GM12878 (cell line): ENCODE measurements at regions not wholly inside any gene's neighbourhood (a gene's known extent, or its start where the extent isn't known, plus 50 kb on each side); places are given as distances from the start of the nearest gene placed in this dataset.
A peak's percentile ranks its signal among the peaks of the same experiment; 100 is the strongest.
"Not testable (repeated sequence)": the region's sequence is repeated elsewhere in the genome, so short reads cannot be mapped to it uniquely, and the experiment has no call there.

Experiments
- ATAC-seq: fragments of 200-7000 bp; cut with Tn5 transposase; 3 replicates; pipeline ENCODE4 v1.9.1; 2020; ENCODE audit warnings: mild to moderate bottlenecking, moderate library complexity
- BruUV-seq: library from RNA; stranded (reverse); fragments of 400-500 nt; replicated peaks from 2 replicates; lab custom pipeline; 2021; lab: Mats Ljungman, UMichigan
- CTCF ChIA-PET: fragments of 300-600 bp; sonication (Branson Sonifier 250); formaldehyde crosslinking; extraction: SDS; loops from one replicate; lab custom pipeline; 2021; ENCODE audit warnings: inconsistent platforms; lab: Yijun Ruan, JAX
- POLR2A ChIA-PET: fragments of 350-600 bp; formaldehyde crosslinking; extraction: SDS; loops from one replicate; lab custom pipeline; 2021; ENCODE audit warnings: inconsistent platforms; lab: Charles Lee
- RAD21 ChIA-PET: fragments of 300-600 bp; sonication (Branson Sonifier 250); formaldehyde crosslinking; loops from one replicate; lab custom pipeline; 2023; ENCODE audit warnings: antibody characterized with exemption; ENCODE audit not compliant: unreplicated experiment; lab: Charles Lee
- SMC1A ChIA-PET: fragments of 300-600 bp; sonication (Branson Sonifier 250); formaldehyde crosslinking; loops from one replicate; lab custom pipeline; 2023; ENCODE audit not compliant: unreplicated experiment, uncharacterized antibody; lab: Charles Lee
- DNase-seq: peaks from one replicate; pipeline ENCODE4 v3.0.0-alpha.2; 2011; ENCODE audit warnings: low read depth, low spot score
- FAIRE-seq: peaks from 3 replicates; lab custom pipeline; 2011; peaks lifted over from hg19 to GRCh38; lab: Jason Lieb, UNC
- H2AFZ ChIP-seq: 2 replicates; pipeline ENCODE4 v1.6.0; 2011; ENCODE audit warnings: low read depth, low read length, control low read depth; ENCODE audit not compliant: control insufficient read depth
- H3K27ac ChIP-seq: 2 replicates; pipeline ENCODE4 v1.5.1; 2011; ENCODE audit warnings: control low read depth; ENCODE audit not compliant: control insufficient read depth, insufficient read depth
- H3K27me3 ChIP-seq, 2 experiments: replicated peaks in 1 of 2; 2 replicates each; pipeline versions ENCODE4 v1.6.0 to v1.6.1; 2011; ENCODE audit warnings: low read length in 1 of 2; ENCODE audit not compliant: control insufficient read depth in 2 of 2, insufficient read depth in 2 of 2
- H3K36me3 ChIP-seq, 2 experiments: 2 replicates each; pipeline ENCODE4 v1.5.1; 2011; ENCODE audit warnings: low read length in 1 of 2; ENCODE audit not compliant: control insufficient read depth in 2 of 2, insufficient read depth in 2 of 2
- H3K4me1 ChIP-seq: 2 replicates; pipeline ENCODE4 v1.6.1; 2011; ENCODE audit warnings: mild to moderate bottlenecking, low read length, moderate library complexity, mixed read lengths; ENCODE audit not compliant: control insufficient read depth, insufficient read depth
- H3K4me2 ChIP-seq: 2 replicates; pipeline ENCODE4 v1.6.0; 2011; ENCODE audit warnings: control low read depth; ENCODE audit not compliant: control insufficient read depth, insufficient read depth
- H3K4me3 ChIP-seq: fragments of 200-600 bp; sonication (generic); 2 replicates; pipeline ENCODE4 v1.5.1; 2016
- H3K79me2 ChIP-seq: 2 replicates; pipeline ENCODE4 v1.6.0; 2011; ENCODE audit warnings: low read length; ENCODE audit not compliant: control insufficient read depth, insufficient read depth
- H3K9ac ChIP-seq: 2 replicates; pipeline ENCODE4 v1.8.0; 2011; ENCODE audit warnings: low read length, control low read depth, mixed read lengths; ENCODE audit not compliant: control insufficient read depth, insufficient read depth
- H3K9me3 ChIP-seq: replicated peaks from 3 replicates; pipeline ENCODE4 v1.5.1; 2011; ENCODE audit warnings: mild to moderate bottlenecking, low read length; ENCODE audit not compliant: control insufficient read depth, insufficient read depth
- H4K20me1 ChIP-seq: 2 replicates; pipeline ENCODE4 v1.6.0; 2011; ENCODE audit not compliant: control insufficient read depth, insufficient read depth
- CBX3 ChIP-seq: fragments of 200-600 bp; sonication (generic); IDR thresholded peaks from 2 replicates; pipeline ENCODE4 v1.6.1; 2016; ENCODE audit warnings: low read depth, borderline replicate concordance
- IRF4 ChIP-seq: IDR thresholded peaks from 2 replicates; pipeline ENCODE4 v1.6.1; 2011; ENCODE audit warnings: low read depth, low read length
- KAT2A ChIP-seq: conservative IDR thresholded peaks from 2 replicates; pipeline ENCODE4 v1.6.1; 2011; ENCODE audit warnings: low read depth, low read length; ENCODE audit not compliant: control insufficient read depth
- MTA3 ChIP-seq: IDR thresholded peaks from 2 replicates; pipeline ENCODE4 v1.6.1; 2012; ENCODE audit warnings: low read length, inconsistent platforms, borderline replicate concordance
- RAD21 ChIP-seq: IDR thresholded peaks from 2 replicates; pipeline ENCODE4 v1.6.1; 2011; ENCODE audit warnings: mild to moderate bottlenecking, low read depth, low read length, moderate library complexity; ENCODE audit not compliant: insufficient read depth
- SMC3 ChIP-seq: IDR thresholded peaks from 2 replicates; pipeline ENCODE4 v1.6.1; 2011; ENCODE audit warnings: low read length, improper control_type of control experiment, borderline replicate concordance
- WGBS: methylation state at CpG from one replicate; pipeline ENCODE4 v1.1.6; 2016; ENCODE audit warnings: low lambda C conversion rate; ENCODE audit not compliant: insufficient replicate concordance, insufficient coverage; ENCODE audit errors: missing lambda C conversion rate; 5-methylcytosine and 5-hydroxymethylcytosine counted together
- in situ Hi-C: fragments of 300-500 bp; cut with MboI; formaldehyde crosslinking; loops from 9 replicates; pipeline ENCODE4 v1.14.3; 2018; ENCODE audit warnings: mixed read lengths
- intact Hi-C: fragments of 100-400 bp; cut with micrococcal nuclease; formaldehyde crosslinking; loops from one replicate; pipeline ENCODE4 v1.14.2; 2022; ENCODE audit not compliant: unreplicated experiment
- TF ChIP-seq, protein P1 (sequence below): fragments of 450-650 bp; IDR thresholded peaks from 2 replicates; pipeline ENCODE4 v1.6.1; 2017; ENCODE audit warnings: antibody characterized with exemption, mild to moderate bottlenecking, moderate library complexity
- TF ChIP-seq, protein P2 (sequence below), 3 experiments: IDR thresholded peaks in 2 of 3; conservative IDR thresholded peaks in 1 of 3; 2 replicates each; pipeline ENCODE4 v1.5.1; 2011; ENCODE audit warnings: low read depth in 3 of 3, low read length in 3 of 3, mild to moderate bottlenecking in 3 of 3, control low read depth in 2 of 3, moderate library complexity in 2 of 3, inconsistent platforms in 1 of 3, mixed read lengths in 1 of 3; ENCODE audit not compliant: control insufficient read depth in 2 of 3, insufficient read depth in 1 of 3; ENCODE audit errors: extremely low read depth in 1 of 3

DNA sequence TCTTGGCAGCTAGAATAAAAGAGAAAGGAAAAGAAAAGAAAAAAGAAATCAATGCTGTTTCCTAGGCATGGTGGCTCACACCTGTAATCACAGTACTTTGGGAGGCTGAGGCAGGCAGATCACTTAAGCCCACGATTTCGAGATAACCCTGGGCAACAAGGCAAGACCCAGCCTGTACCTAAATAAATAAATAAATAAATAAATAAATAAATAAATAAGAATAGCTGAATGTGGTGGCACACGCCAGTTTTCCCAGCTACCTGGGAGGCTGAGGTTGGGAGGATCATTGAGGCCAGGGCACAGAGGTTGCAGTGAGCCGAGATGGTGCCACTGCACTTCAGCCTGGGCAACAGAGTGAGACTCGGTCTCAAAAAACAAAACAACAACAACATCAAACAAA is 705.0 kb upstream of the SEMA3D start:
- H3K9ac ChIP-seq, H3K4me2 ChIP-seq, H3K4me1 ChIP-seq, H3K27me3 ChIP-seq, FAIRE-seq, DNase-seq, BruUV-seq, H3K79me2 ChIP-seq, H4K20me1 ChIP-seq, H3K36me3 ChIP-seq, H3K9me3 ChIP-seq, H2AFZ ChIP-seq, H3K4me3 ChIP-seq, POLR2A ChIA-PET, ATAC-seq, H3K27ac ChIP-seq: not testable (repeated sequence)
- RAD21 ChIA-PET = interaction anchor here (1.1 to 1.3 kb wide), 2 partner anchors 576 to 583 kb away, joined by 3 read pairs; no protein-coding TSS in a partner anchor
- SMC1A ChIA-PET = interaction anchor here (0.6 to 2.0 kb wide), 3 partner anchors 112 to 1014 kb away, joined by 3 to 7 read pairs (median 4); no protein-coding TSS in a partner anchor
- CTCF ChIA-PET = interaction anchor here (0.8 to 2.5 kb wide), 6 partner anchors 9 to 1013 kb away, joined by 3 to 11 read pairs (median 6); no protein-coding TSS in a partner anchor
- 9% methylated on average over 5 of the region's 5 CpGs for WGBS
- intact Hi-C loops = loop anchor here (2.0 to 10.0 kb wide), 2 partner anchors 923 to 1013 kb away; no protein-coding TSS in a partner anchor
- in situ Hi-C loops = loop anchor here (5.0 kb wide), 1 partner anchor 575 kb away; no protein-coding TSS in a partner anchor

DNA sequence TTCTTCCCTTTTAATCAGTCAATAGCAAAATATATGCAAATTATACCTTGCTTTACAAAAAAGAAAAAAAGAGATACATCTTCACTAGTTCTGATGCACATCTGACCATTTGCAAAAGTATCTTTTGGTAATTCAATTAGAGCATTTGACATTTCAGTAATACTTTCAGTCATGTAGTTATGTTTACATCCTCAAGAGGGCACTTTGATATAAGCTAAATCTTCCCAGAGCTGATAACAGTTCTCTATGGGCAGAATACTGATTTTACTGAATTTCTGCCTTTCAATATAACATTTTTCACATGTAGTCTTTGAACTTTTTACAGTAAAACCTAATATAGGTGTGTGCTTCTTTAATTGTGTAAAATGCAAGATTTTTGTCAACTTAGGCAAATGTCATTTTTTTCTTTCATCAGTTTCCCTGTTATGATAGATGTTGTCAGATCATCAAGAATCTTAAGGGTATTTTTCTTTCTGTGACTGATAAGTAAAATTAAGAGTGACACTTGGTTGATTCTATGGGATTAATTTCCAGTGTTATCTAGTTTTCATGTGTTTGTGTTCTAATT is 703.5 kb upstream of the SEMA3D start:
- H3K4me1 ChIP-seq = no peaks in the 10 kb centered on the region
- no TSS peak for BruUV-seq
- ATAC-seq = peak; percentile 66
- H3K27me3 ChIP-seq = no peaks in the 10 kb centered on the region
- H3K9ac ChIP-seq = no peak overlapping the region
- H2AFZ ChIP-seq = no peak overlapping the region
- no peaks in the 10 kb centered on the region for H3K36me3 ChIP-seq
- no peaks in the 10 kb centered on the region for H4K20me1 ChIP-seq
- no peak overlapping the region for H3K4me2 ChIP-seq
- no peak overlapping the region for H3K27ac ChIP-seq
- no peak for FAIRE-seq
- intact Hi-C loops (loop anchor here (1.0 to 10.0 kb wide), 3 partner anchors 579 to 1014 kb away; no protein-coding TSS in a partner anchor), in situ Hi-C loops (loop anchor here (5.0 kb wide), 1 partner anchor 577 kb away; no protein-coding TSS in a partner anchor)
- ChIA-PET POLR2A (no interaction called here), RAD21 (interaction anchor here (1.3 to 2.2 kb wide), 2 partner anchors 581 to 1015 kb away, joined by 12 to 26 read pairs; no protein-coding TSS in a partner anchor), SMC1A (interaction anchor here (1.0 to 2.5 kb wide), 2 partner anchors 580 to 1015 kb away, joined by 3 to 29 read pairs; no protein-coding TSS in a partner anchor), CTCF (interaction anchor here (0.6 to 2.8 kb wide), 9 partner anchors 10 to 1016 kb away, joined by 3 to 46 read pairs (median 4); no protein-coding TSS in a partner anchor)
- no peak for DNase-seq
- H3K9me3 ChIP-seq = no peaks in the 10 kb centered on the region
- no peaks in the 10 kb centered on the region for H3K79me2 ChIP-seq
- no peak overlapping the region for H3K4me3 ChIP-seq
- TF ChIP-seq MTA3 (no peak), CBX3 (no peak), KAT2A (no peak), IRF4 (no peak), SMC3 (peak; percentile 37; the same call in 1 of the 2 replicates), RAD21 (peak; percentile 77)
- TF ChIP-seq, protein P1, sequence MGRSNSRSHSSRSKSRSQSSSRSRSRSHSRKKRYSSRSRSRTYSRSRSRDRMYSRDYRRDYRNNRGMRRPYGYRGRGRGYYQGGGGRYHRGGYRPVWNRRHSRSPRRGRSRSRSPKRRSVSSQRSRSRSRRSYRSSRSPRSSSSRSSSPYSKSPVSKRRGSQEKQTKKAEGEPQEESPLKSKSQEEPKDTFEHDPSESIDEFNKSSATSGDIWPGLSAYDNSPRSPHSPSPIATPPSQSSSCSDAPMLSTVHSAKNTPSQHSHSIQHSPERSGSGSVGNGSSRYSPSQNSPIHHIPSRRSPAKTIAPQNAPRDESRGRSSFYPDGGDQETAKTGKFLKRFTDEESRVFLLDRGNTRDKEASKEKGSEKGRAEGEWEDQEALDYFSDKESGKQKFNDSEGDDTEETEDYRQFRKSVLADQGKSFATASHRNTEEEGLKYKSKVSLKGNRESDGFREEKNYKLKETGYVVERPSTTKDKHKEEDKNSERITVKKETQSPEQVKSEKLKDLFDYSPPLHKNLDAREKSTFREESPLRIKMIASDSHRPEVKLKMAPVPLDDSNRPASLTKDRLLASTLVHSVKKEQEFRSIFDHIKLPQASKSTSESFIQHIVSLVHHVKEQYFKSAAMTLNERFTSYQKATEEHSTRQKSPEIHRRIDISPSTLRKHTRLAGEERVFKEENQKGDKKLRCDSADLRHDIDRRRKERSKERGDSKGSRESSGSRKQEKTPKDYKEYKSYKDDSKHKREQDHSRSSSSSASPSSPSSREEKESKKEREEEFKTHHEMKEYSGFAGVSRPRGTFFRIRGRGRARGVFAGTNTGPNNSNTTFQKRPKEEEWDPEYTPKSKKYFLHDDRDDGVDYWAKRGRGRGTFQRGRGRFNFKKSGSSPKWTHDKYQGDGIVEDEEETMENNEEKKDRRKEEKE = no peak
- TF ChIP-seq, protein P2, sequence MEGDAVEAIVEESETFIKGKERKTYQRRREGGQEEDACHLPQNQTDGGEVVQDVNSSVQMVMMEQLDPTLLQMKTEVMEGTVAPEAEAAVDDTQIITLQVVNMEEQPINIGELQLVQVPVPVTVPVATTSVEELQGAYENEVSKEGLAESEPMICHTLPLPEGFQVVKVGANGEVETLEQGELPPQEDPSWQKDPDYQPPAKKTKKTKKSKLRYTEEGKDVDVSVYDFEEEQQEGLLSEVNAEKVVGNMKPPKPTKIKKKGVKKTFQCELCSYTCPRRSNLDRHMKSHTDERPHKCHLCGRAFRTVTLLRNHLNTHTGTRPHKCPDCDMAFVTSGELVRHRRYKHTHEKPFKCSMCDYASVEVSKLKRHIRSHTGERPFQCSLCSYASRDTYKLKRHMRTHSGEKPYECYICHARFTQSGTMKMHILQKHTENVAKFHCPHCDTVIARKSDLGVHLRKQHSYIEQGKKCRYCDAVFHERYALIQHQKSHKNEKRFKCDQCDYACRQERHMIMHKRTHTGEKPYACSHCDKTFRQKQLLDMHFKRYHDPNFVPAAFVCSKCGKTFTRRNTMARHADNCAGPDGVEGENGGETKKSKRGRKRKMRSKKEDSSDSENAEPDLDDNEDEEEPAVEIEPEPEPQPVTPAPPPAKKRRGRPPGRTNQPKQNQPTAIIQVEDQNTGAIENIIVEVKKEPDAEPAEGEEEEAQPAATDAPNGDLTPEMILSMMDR (IDR thresholded peaks at IDR 0.05 in 2 of 3, conservative IDR thresholded peaks at IDR 0.05 in 1 of 3; ENCODE audit: control insufficient read depth in 2 of 3, extremely low read depth in 1 of 3, insufficient read depth in 1 of 3, low read depth in 3 of 3, low read length in 3 of 3) = peak; percentile 42 to 57 (median 55); a peak in 5 of 6 replicates
